HL-60 (cell line): ENCODE measurements at regions not wholly inside any gene's neighbourhood (a gene's known extent, or its start where the extent isn't known, plus 50 kb on each side); places are given as distances from the start of the nearest gene placed in this dataset.

ENCODE experiments used
- CTCF ChIP-seq: IDR thresholded peaks from one replicate; pipeline ENCODE4 v1.5.1; 2011; ENCODE audit warnings: low read length, control low read depth, inconsistent platforms; ENCODE audit not compliant: insufficient read depth
- POLR2AphosphoS5 ChIP-seq: IDR thresholded peaks from 2 replicates; pipeline ENCODE4 v1.6.1; 2012; ENCODE audit warnings: low read depth

- TF ChIP-seq POLR2AphosphoS5 (no peak), CTCF (no peak)
Measured at GRCh38 chr6:140609956-140610355, 1235.5 kb upstream of the CITED2 start.
